ENCODE measurements at regions not wholly inside any gene's neighbourhood (a gene's known extent, or its start where the extent isn't known, plus 50 kb on each side); places are given as distances from the start of the nearest gene placed in this dataset.

GRCh38 chr14:49467091-49467490, 119.1 kb downstream of the RPS29 start:
- H3K4me2 ChIP-seq (replicated peaks; ENCODE audit: extremely low read depth, low read length, poor library complexity, severe bottlenecking), result no peak overlapping the region
- no peak overlapping the region for H3K4me3 Mint-ChIP-seq
- no peaks in the 10 kb centered on the region for H3K27me3 ChIP-seq (ENCODE audit: control insufficient read depth in 2 of 2, insufficient read depth in 2 of 2, low read length in 2 of 2)
- H4K20me1 ChIP-seq (ENCODE audit: insufficient read depth, low read length), result no peaks in the 10 kb centered on the region
- H2AFZ ChIP-seq (ENCODE audit: insufficient read depth, low read depth, low read length, poor library complexity, severe bottlenecking), result no peak overlapping the region
- H3K9me3 Mint-ChIP-seq, result peaks cover 0 to 2% (median 0%) of the 10 kb centered on the region in 7 donors
- H3K27me3 Mint-ChIP-seq (ENCODE audit: low read depth in 3 of 3), result peaks cover 0 to 3% (median 2%) of the 10 kb centered on the region in 3 donors
- H3K4me1 Mint-ChIP-seq, result peaks cover 2% of the 10 kb centered on the region
- H3K36me3 ChIP-seq (replicated peaks in 1 of 2; ENCODE audit: control insufficient read depth in 1 of 2, insufficient read depth in 2 of 2, low read length in 2 of 2), result no peaks in the 10 kb centered on the region
- H3K79me2 ChIP-seq (ENCODE audit: insufficient read depth, low read length), result no peaks in the 10 kb centered on the region
- H3K4me3 ChIP-seq (replicated peaks in 1 of 3; ENCODE audit: low read depth in 2 of 3, low read length in 3 of 3), result no peak overlapping the region
- no peak for DNase-seq
- no peaks in the 10 kb centered on the region for H3K36me3 Mint-ChIP-seq
- H3K9ac ChIP-seq (ENCODE audit: insufficient read depth, low read length, poor library complexity, severe bottlenecking), result no peak overlapping the region
- H3K27ac ChIP-seq (ENCODE audit: low read depth in 1 of 2, low read length in 2 of 2), result no peak overlapping the region
- H3K27ac Mint-ChIP-seq, result no peak overlapping the region
- H3K9me3 ChIP-seq (replicated peaks in 1 of 2; ENCODE audit: control insufficient read depth in 1 of 2, insufficient read depth in 1 of 2, low read length in 2 of 2), result no peaks in the 10 kb centered on the region
- TF ChIP-seq, protein P1, sequence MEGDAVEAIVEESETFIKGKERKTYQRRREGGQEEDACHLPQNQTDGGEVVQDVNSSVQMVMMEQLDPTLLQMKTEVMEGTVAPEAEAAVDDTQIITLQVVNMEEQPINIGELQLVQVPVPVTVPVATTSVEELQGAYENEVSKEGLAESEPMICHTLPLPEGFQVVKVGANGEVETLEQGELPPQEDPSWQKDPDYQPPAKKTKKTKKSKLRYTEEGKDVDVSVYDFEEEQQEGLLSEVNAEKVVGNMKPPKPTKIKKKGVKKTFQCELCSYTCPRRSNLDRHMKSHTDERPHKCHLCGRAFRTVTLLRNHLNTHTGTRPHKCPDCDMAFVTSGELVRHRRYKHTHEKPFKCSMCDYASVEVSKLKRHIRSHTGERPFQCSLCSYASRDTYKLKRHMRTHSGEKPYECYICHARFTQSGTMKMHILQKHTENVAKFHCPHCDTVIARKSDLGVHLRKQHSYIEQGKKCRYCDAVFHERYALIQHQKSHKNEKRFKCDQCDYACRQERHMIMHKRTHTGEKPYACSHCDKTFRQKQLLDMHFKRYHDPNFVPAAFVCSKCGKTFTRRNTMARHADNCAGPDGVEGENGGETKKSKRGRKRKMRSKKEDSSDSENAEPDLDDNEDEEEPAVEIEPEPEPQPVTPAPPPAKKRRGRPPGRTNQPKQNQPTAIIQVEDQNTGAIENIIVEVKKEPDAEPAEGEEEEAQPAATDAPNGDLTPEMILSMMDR (IDR thresholded peaks at IDR 0.05), result no peak
- WGBS (ENCODE audit: insufficient coverage), result 94% methylated on average over 3 of the region's 3 CpGs
- H3K4me1 ChIP-seq (ENCODE audit: control insufficient read depth in 1 of 2, insufficient read depth in 2 of 2, low read length in 2 of 2), result no peaks in the 10 kb centered on the region
- intact Hi-C loops (cut with micrococcal nuclease), result no loop called here

DNA sequence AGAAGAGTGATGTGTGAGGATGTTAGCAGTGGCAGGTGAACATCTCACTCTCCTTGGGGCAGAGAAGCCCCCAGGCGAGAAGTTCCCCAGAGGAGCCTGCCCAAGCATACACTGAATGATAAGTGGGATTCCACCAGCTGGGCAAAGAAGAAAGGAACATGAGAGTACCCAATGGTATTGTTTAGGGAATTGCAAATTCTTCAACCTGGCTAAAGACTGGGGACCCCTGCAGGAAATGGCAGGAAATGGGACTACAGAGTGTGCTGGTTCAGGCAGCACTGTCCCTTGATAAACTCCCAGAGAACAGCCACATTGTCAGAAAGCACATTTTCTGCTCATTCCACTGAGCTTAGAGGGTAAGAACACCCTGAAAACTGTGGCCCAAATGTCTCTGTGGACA, 121.3 kb downstream of the RPS29 start:
- Histone ChIP-seq H3K4me2 (replicated peaks; ENCODE audit: extremely low read depth, low read length, poor library complexity, severe bottlenecking) (no peak overlapping the region), H3K79me2 (ENCODE audit: insufficient read depth, low read length) (no peaks in the 10 kb centered on the region), H3K4me1 (ENCODE audit: control insufficient read depth in 1 of 2, insufficient read depth in 2 of 2, low read length in 2 of 2) (no peaks in the 10 kb centered on the region), H3K27ac (ENCODE audit: low read depth in 1 of 2, low read length in 2 of 2) (no peak overlapping the region), H3K9ac (ENCODE audit: insufficient read depth, low read length, poor library complexity, severe bottlenecking) (no peak overlapping the region), H2AFZ (ENCODE audit: insufficient read depth, low read depth, low read length, poor library complexity, severe bottlenecking) (no peak overlapping the region), H4K20me1 (ENCODE audit: insufficient read depth, low read length) (no peaks in the 10 kb centered on the region), H3K4me3 (replicated peaks in 1 of 3; ENCODE audit: low read depth in 2 of 3, low read length in 3 of 3) (no peak overlapping the region), H3K36me3 (replicated peaks in 1 of 2; ENCODE audit: control insufficient read depth in 1 of 2, insufficient read depth in 2 of 2, low read length in 2 of 2) (no peaks in the 10 kb centered on the region), H3K9me3 (replicated peaks in 1 of 2; ENCODE audit: control insufficient read depth in 1 of 2, insufficient read depth in 1 of 2, low read length in 2 of 2) (no peaks in the 10 kb centered on the region), H3K27me3 (ENCODE audit: control insufficient read depth in 2 of 2, insufficient read depth in 2 of 2, low read length in 2 of 2) (no peaks in the 10 kb centered on the region)
- intact Hi-C loops (cut with micrococcal nuclease), result loop anchor here in 1 of 2 donors (5.0 kb wide), 1 partner anchor 302 kb away; the partner anchor contains the start of gene KLHDC2
- H3K27me3 Mint-ChIP-seq (ENCODE audit: low read depth in 3 of 3), result peaks cover 0 to 3% (median 2%) of the 10 kb centered on the region in 3 donors
- H3K36me3 Mint-ChIP-seq, result no peaks in the 10 kb centered on the region
- H3K27ac Mint-ChIP-seq, result no peak overlapping the region
- no peak overlapping the region for H3K4me3 Mint-ChIP-seq
- DNase-seq, result no peak
- H3K4me1 Mint-ChIP-seq, result peaks cover 2% of the 10 kb centered on the region
- H3K9me3 Mint-ChIP-seq, result peaks cover 0 to 2% (median 0%) of the 10 kb centered on the region in 7 donors
- TF ChIP-seq, protein P1 (IDR thresholded peaks at IDR 0.05), result no peak
- WGBS (ENCODE audit: insufficient coverage), result 100% methylated on average over 1 of the region's 1 CpG
